IMR-90 (cell line): ENCODE measurements at regions not wholly inside any gene's neighbourhood (a gene's known extent, or its start where the extent isn't known, plus 50 kb on each side); places are given as distances from the start of the nearest gene placed in this dataset.

Experiments
- ATAC-seq: fragments of 200-7000 bp; cut with Tn5 transposase; 2 replicates; pipeline ENCODE4 v1.9.1; 2020; ENCODE audit warnings: low read depth, mild to moderate bottlenecking, moderate library complexity
- BruUV-seq: library from RNA; stranded (reverse); fragments of 400-500 nt; replicated peaks from 2 replicates; lab custom pipeline; 2021; lab: Mats Ljungman, UMichigan
- CTCF ChIA-PET: fragments of 300-600 bp; formaldehyde crosslinking; extraction: SDS; loops from one replicate; lab custom pipeline; 2021; ENCODE audit warnings: antibody characterized with exemption; lab: Yijun Ruan, JAX
- POLR2A ChIA-PET: fragments of 300-600 bp; sonication (Branson Sonifier 250); formaldehyde crosslinking; loops from one replicate; lab custom pipeline; 2022; ENCODE audit warnings: antibody characterized with exemption; ENCODE audit not compliant: unreplicated experiment; lab: Charles Lee
- DNase-seq: peaks from one replicate; pipeline ENCODE4 v3.0.0; 2013
- H2AFZ ChIP-seq: replicated peaks from 2 replicates; pipeline ENCODE3; 2013; ENCODE audit warnings: low read length, mild to moderate bottlenecking; ENCODE audit not compliant: poor library complexity
- H2AK5ac ChIP-seq: 2 replicates; pipeline ENCODE4 v1.6.1; 2013; ENCODE audit warnings: low read depth, low read length, inconsistent platforms
- H2AK9ac ChIP-seq: replicated peaks from 2 replicates; pipeline ENCODE3; 2013; ENCODE audit warnings: mild to moderate bottlenecking, low read depth, low read length, moderate library complexity; ENCODE audit not compliant: poor library complexity
- H2BK120ac ChIP-seq: 2 replicates; pipeline ENCODE4 v1.6.1; 2013; ENCODE audit warnings: low read depth, low read length, inconsistent platforms
- H2BK15ac ChIP-seq: 3 replicates; pipeline ENCODE4 v1.6.1; 2013; ENCODE audit warnings: low read depth, low read length, inconsistent platforms
- H2BK20ac ChIP-seq: 2 replicates; pipeline ENCODE4 v1.6.1; 2013; ENCODE audit warnings: low read depth, mild to moderate bottlenecking, inconsistent platforms, low read length, moderate library complexity
- H2BK5ac ChIP-seq: 2 replicates; pipeline ENCODE4 v1.6.1; 2013; ENCODE audit warnings: mild to moderate bottlenecking, low read depth, low read length, inconsistent platforms; ENCODE audit not compliant: poor library complexity, severe bottlenecking
- H3K14ac ChIP-seq: replicated peaks from 2 replicates; pipeline ENCODE4 v1.6.1; 2013; ENCODE audit warnings: low read depth, low read length, inconsistent platforms
- H3K18ac ChIP-seq: 2 replicates; pipeline ENCODE4 v1.6.1; 2013; ENCODE audit warnings: low read depth, low read length, control low read depth
- H3K23ac ChIP-seq: 2 replicates; pipeline ENCODE4 v1.6.1; 2013; ENCODE audit warnings: low read depth, low read length, inconsistent platforms
- H3K27ac ChIP-seq: 2 replicates; pipeline ENCODE4 v1.5.1; 2013; ENCODE audit warnings: mild to moderate bottlenecking, control low read depth, low read length; ENCODE audit not compliant: insufficient read depth
- H3K27me3 ChIP-seq: 2 replicates; pipeline ENCODE4 v1.6.1; 2013; ENCODE audit warnings: low read length; ENCODE audit not compliant: control insufficient read depth, insufficient read depth
- H3K36me3 ChIP-seq: 2 replicates; pipeline ENCODE4 v1.6.1; 2013; ENCODE audit warnings: low read length, mixed read lengths; ENCODE audit not compliant: control insufficient read depth, insufficient read depth
- H3K4ac ChIP-seq: 2 replicates; pipeline ENCODE4 v1.6.1; 2013; ENCODE audit warnings: low read depth, low read length, inconsistent platforms
- H3K4me1 ChIP-seq: 2 replicates; pipeline ENCODE4 v1.6.1; 2013; ENCODE audit warnings: low read length, mixed read lengths; ENCODE audit not compliant: control insufficient read depth, insufficient read depth
- H3K4me2 ChIP-seq: 2 replicates; pipeline ENCODE4 v1.6.1; 2013; ENCODE audit warnings: low read depth, mild to moderate bottlenecking, control low read depth, low read length, moderate library complexity
- H3K4me3 ChIP-seq: 2 replicates; pipeline ENCODE4 v1.5.1; 2013; ENCODE audit warnings: low read depth, mild to moderate bottlenecking, control low read depth, low read length, moderate library complexity; ENCODE audit not compliant: insufficient read depth
- H3K56ac ChIP-seq: 2 replicates; pipeline ENCODE4 v1.6.1; 2013; ENCODE audit warnings: low read length, inconsistent platforms; ENCODE audit not compliant: insufficient read depth; ENCODE audit errors: extremely low read depth
- H3K79me1 ChIP-seq, 2 experiments: 2 replicates each; pipeline ENCODE4 v1.6.1; 2013; ENCODE audit warnings: low read length in 2 of 2, inconsistent platforms in 1 of 2, low read depth in 1 of 2
- H3K9ac ChIP-seq: 2 replicates; pipeline ENCODE4 v1.6.1; 2013; ENCODE audit warnings: low read depth, low read length, control low read depth
- H3K9me1 ChIP-seq: 2 replicates; pipeline ENCODE4 v1.6.1; 2013; ENCODE audit warnings: low read length, inconsistent platforms; ENCODE audit not compliant: insufficient read depth
- H3K9me3 ChIP-seq: 2 replicates; pipeline ENCODE4 v1.6.1; 2013; ENCODE audit warnings: low read length; ENCODE audit not compliant: control insufficient read depth, insufficient read depth
- H4K20me1 ChIP-seq: 2 replicates; pipeline ENCODE4 v1.6.1; 2013; ENCODE audit warnings: low read length, inconsistent platforms; ENCODE audit not compliant: insufficient read depth
- H4K5ac ChIP-seq: 2 replicates; pipeline ENCODE4 v1.6.1; 2013; ENCODE audit warnings: mild to moderate bottlenecking, low read depth, low read length, control low read depth
- H4K8ac ChIP-seq, 2 experiments: 2 replicates each; pipeline ENCODE4 v1.6.1; 2013; ENCODE audit warnings: low read depth in 2 of 2, low read length in 2 of 2, control low read depth in 1 of 2, inconsistent platforms in 1 of 2
- H4K91ac ChIP-seq: 2 replicates; pipeline ENCODE4 v1.6.1; 2013; ENCODE audit warnings: low read depth, low read length, inconsistent platforms; ENCODE audit not compliant: insufficient read depth
- BHLHE40 ChIP-seq: fragments of 150-350 bp; IDR thresholded peaks from 2 replicates; pipeline ENCODE4 v1.6.1; 2016; ENCODE audit warnings: mild to moderate bottlenecking, low read depth, low read length
- CEBPB ChIP-seq: IDR thresholded peaks from 2 replicates; pipeline ENCODE4 v1.6.1; 2012; ENCODE audit warnings: low read depth, low read length, improper control_type of control experiment
- CHD1 ChIP-seq: IDR thresholded peaks from 2 replicates; pipeline ENCODE4 v1.6.1; 2012; ENCODE audit warnings: low read depth, low read length, improper control_type of control experiment
- FOS ChIP-seq: fragments of 150-350 bp; IDR thresholded peaks from 2 replicates; pipeline ENCODE4 v1.6.1; 2016; ENCODE audit warnings: low read depth, low read length
- MAFK ChIP-seq: IDR thresholded peaks from 2 replicates; pipeline ENCODE4 v1.6.1; 2012; ENCODE audit warnings: low read depth, low read length, improper control_type of control experiment
- MAZ ChIP-seq: IDR thresholded peaks from 2 replicates; pipeline ENCODE4 v1.6.1; 2012; ENCODE audit warnings: low read depth, mild to moderate bottlenecking, low read length, improper control_type of control experiment, moderate library complexity, borderline replicate concordance
- MXI1 ChIP-seq: IDR thresholded peaks from 2 replicates; pipeline ENCODE4 v1.6.1; 2012; ENCODE audit warnings: low read depth, mild to moderate bottlenecking, low read length, moderate library complexity, borderline replicate concordance
- NFE2L2 ChIP-seq: fragments of 150-350 bp; IDR thresholded peaks from 2 replicates; pipeline ENCODE4 v1.6.1; 2016; ENCODE audit warnings: low read depth, mild to moderate bottlenecking, low read length
- POLR2A ChIP-seq: IDR thresholded peaks from 2 replicates; pipeline ENCODE4 v1.6.1; 2012; ENCODE audit warnings: mild to moderate bottlenecking, low read depth, low read length
- RAD21 ChIP-seq: IDR thresholded peaks from 2 replicates; pipeline ENCODE4 v1.6.1; 2012; ENCODE audit warnings: low read length, improper control_type of control experiment
- RCOR1 ChIP-seq: IDR thresholded peaks from 2 replicates; pipeline ENCODE4 v1.6.1; 2012; ENCODE audit warnings: mild to moderate bottlenecking, low read length, improper control_type of control experiment; ENCODE audit not compliant: insufficient replicate concordance
- RFX5 ChIP-seq: IDR thresholded peaks from 2 replicates; pipeline ENCODE4 v1.8.0; 2012; ENCODE audit warnings: low read depth, mild to moderate bottlenecking, low read length, moderate library complexity
- SMC3 ChIP-seq: fragments of 150-350 bp; IDR thresholded peaks from 2 replicates; pipeline ENCODE4 v1.6.1; 2016; ENCODE audit warnings: low read depth, mild to moderate bottlenecking, antibody characterized with exemption, low read length, moderate library complexity
- WGBS, 2 experiments: methylation state at CpG; one replicate each; pipeline versions ENCODE4 v1.1.5 to v1.1.7; 2013; ENCODE audit warnings: missing lambda C conversion rate in 2 of 2; ENCODE audit not compliant: insufficient read length in 1 of 2; ENCODE audit errors: extremely low coverage in 2 of 2; 5-methylcytosine and 5-hydroxymethylcytosine counted together
- dilution Hi-C: fragments of 300-500 bp; cut with HindIII; formaldehyde crosslinking; loops from one replicate; pipeline ENCODE4 v1.14.3; 2018; ENCODE audit warnings: low sequenced_read_pairs; ENCODE audit not compliant: unreplicated experiment
- in situ Hi-C: fragments of 300-500 bp; cut with MboI; formaldehyde crosslinking; loops from 3 replicates; pipeline ENCODE4 v1.14.3; 2019; ENCODE audit warnings: low sequenced_read_pairs, inconsistent platforms, mixed read lengths
- intact Hi-C: fragments of 100-400 bp; cut with micrococcal nuclease; formaldehyde crosslinking; loops from 2 replicates; pipeline ENCODE4 v1.10.0; 2022
- TF ChIP-seq, protein P1 (sequence below): fragments of 150-350 bp; IDR thresholded peaks from 2 replicates; pipeline ENCODE4 v1.6.1; 2016; ENCODE audit warnings: low read depth, mild to moderate bottlenecking, low read length, moderate library complexity, borderline replicate concordance
- TF ChIP-seq, protein P2 (sequence below): conservative IDR thresholded peaks from 2 replicates; pipeline ENCODE4 v1.5.1; 2012; ENCODE audit warnings: mild to moderate bottlenecking, low read depth, low read length, improper control_type of control experiment
- TF ChIP-seq, protein P3 (sequence below): fragments of 150-350 bp; IDR thresholded peaks from 2 replicates; pipeline ENCODE4 v1.6.1; 2017; ENCODE audit warnings: mild to moderate bottlenecking, antibody characterized with exemption, low read length, low read depth

- no peak overlapping the region for H2BK15ac ChIP-seq
- H2BK120ac ChIP-seq: no peak overlapping the region
- POLR2A ChIA-PET: no interaction called here
- H4K20me1 ChIP-seq: no peaks in the 10 kb centered on the region
- H3K27me3 ChIP-seq: peaks cover 2% of the 10 kb centered on the region; the same call in 1 of the 2 replicates
- DNase-seq (no peak), ATAC-seq (no peak)
- H3K4me2 ChIP-seq: no peak overlapping the region
- CTCF ChIA-PET: no interaction called here
- WGBS, 2 experiments: no CpG with 5 or more reads among the region's 2 CpGs
- H3K4me3 ChIP-seq: no peak overlapping the region
- H3K18ac ChIP-seq: no peak overlapping the region
- no peak overlapping the region for H3K56ac ChIP-seq
- no peak overlapping the region for H3K14ac ChIP-seq
- H2AFZ ChIP-seq: no peak overlapping the region
- no peaks in the 10 kb centered on the region for H3K79me1 ChIP-seq
- no peaks in the 10 kb centered on the region for H3K36me3 ChIP-seq
- H3K9ac ChIP-seq: no peak overlapping the region
- in situ Hi-C loops: loop anchor here (10.0 kb wide), 1 partner anchor 58 kb away; no protein-coding TSS in a partner anchor
- no peak overlapping the region for H3K27ac ChIP-seq
- no peak overlapping the region for H2BK20ac ChIP-seq
- no TSS peak for BruUV-seq
- H3K9me3 ChIP-seq: no peaks in the 10 kb centered on the region
- no peak overlapping the region for H4K5ac ChIP-seq
- H3K23ac ChIP-seq: no peak overlapping the region
- no peaks in the 10 kb centered on the region for H3K4me1 ChIP-seq
- intact Hi-C loops: no loop called here
- no peak overlapping the region for H4K8ac ChIP-seq
- no peak overlapping the region for H4K91ac ChIP-seq
- no peak overlapping the region for H2AK9ac ChIP-seq
- H3K9me1 ChIP-seq: no peaks in the 10 kb centered on the region
- H2BK5ac ChIP-seq: no peak overlapping the region
- no peak for TF ChIP-seq CEBPB
- no peak for TF ChIP-seq CHD1
- TF ChIP-seq RFX5: no peak
- TF ChIP-seq NFE2L2: no peak
- TF ChIP-seq, protein P1, sequence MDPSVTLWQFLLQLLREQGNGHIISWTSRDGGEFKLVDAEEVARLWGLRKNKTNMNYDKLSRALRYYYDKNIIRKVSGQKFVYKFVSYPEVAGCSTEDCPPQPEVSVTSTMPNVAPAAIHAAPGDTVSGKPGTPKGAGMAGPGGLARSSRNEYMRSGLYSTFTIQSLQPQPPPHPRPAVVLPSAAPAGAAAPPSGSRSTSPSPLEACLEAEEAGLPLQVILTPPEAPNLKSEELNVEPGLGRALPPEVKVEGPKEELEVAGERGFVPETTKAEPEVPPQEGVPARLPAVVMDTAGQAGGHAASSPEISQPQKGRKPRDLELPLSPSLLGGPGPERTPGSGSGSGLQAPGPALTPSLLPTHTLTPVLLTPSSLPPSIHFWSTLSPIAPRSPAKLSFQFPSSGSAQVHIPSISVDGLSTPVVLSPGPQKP: no peak
- TF ChIP-seq MXI1: no peak
- no peak for TF ChIP-seq MAZ
- no peak for TF ChIP-seq FOS
- TF ChIP-seq, protein P2, sequence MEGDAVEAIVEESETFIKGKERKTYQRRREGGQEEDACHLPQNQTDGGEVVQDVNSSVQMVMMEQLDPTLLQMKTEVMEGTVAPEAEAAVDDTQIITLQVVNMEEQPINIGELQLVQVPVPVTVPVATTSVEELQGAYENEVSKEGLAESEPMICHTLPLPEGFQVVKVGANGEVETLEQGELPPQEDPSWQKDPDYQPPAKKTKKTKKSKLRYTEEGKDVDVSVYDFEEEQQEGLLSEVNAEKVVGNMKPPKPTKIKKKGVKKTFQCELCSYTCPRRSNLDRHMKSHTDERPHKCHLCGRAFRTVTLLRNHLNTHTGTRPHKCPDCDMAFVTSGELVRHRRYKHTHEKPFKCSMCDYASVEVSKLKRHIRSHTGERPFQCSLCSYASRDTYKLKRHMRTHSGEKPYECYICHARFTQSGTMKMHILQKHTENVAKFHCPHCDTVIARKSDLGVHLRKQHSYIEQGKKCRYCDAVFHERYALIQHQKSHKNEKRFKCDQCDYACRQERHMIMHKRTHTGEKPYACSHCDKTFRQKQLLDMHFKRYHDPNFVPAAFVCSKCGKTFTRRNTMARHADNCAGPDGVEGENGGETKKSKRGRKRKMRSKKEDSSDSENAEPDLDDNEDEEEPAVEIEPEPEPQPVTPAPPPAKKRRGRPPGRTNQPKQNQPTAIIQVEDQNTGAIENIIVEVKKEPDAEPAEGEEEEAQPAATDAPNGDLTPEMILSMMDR: no peak
- TF ChIP-seq RAD21: no peak
- TF ChIP-seq MAFK: no peak
- TF ChIP-seq RCOR1: no peak
- no peak for TF ChIP-seq POLR2A
- TF ChIP-seq, protein P3, sequence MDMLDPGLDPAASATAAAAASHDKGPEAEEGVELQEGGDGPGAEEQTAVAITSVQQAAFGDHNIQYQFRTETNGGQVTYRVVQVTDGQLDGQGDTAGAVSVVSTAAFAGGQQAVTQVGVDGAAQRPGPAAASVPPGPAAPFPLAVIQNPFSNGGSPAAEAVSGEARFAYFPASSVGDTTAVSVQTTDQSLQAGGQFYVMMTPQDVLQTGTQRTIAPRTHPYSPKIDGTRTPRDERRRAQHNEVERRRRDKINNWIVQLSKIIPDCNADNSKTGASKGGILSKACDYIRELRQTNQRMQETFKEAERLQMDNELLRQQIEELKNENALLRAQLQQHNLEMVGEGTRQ: no peak
- no peak for TF ChIP-seq BHLHE40
- TF ChIP-seq SMC3: no peak
- dilution Hi-C loops: no loop called here
- H3K4ac ChIP-seq: no peak overlapping the region
- no peak overlapping the region for H2AK5ac ChIP-seq
Measured at GRCh38 chr1:113326976-113327375, 63.3 kb upstream of the MAGI3 start.
